GM12874 (cell line): ENCODE measurements at regions not wholly inside any gene's neighbourhood (a gene's known extent, or its start where the extent isn't known, plus 50 kb on each side); places are given as distances from the start of the nearest gene placed in this dataset.

ENCODE experiments used
- TF ChIP-seq, protein P1 (sequence below): IDR thresholded peaks from 2 replicates; pipeline ENCODE4 v1.5.1; 2011; ENCODE audit warnings: low read depth, mild to moderate bottlenecking, control low read depth, low read length, moderate library complexity; ENCODE audit not compliant: insufficient read depth

DNA sequence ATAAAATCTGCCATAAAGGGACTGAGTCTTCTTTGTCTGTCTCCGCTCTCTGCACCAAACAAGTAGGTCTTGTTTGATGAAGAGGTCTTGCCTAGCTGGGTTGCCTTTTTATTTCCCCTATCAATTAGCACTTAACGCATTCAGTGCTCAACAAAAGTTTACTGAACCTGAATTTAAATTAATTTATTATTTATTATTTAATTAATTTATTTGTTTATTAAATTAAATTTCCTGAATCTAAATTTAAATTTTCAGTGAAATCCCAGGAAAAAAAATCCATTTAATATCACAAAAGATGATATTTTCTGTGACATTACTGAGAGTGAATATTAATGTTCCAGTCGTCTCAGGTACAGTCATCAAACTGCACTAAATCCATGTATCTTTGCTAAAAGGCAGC, 164.9 kb upstream of the AGTR1 start:
- TF ChIP-seq, protein P1, sequence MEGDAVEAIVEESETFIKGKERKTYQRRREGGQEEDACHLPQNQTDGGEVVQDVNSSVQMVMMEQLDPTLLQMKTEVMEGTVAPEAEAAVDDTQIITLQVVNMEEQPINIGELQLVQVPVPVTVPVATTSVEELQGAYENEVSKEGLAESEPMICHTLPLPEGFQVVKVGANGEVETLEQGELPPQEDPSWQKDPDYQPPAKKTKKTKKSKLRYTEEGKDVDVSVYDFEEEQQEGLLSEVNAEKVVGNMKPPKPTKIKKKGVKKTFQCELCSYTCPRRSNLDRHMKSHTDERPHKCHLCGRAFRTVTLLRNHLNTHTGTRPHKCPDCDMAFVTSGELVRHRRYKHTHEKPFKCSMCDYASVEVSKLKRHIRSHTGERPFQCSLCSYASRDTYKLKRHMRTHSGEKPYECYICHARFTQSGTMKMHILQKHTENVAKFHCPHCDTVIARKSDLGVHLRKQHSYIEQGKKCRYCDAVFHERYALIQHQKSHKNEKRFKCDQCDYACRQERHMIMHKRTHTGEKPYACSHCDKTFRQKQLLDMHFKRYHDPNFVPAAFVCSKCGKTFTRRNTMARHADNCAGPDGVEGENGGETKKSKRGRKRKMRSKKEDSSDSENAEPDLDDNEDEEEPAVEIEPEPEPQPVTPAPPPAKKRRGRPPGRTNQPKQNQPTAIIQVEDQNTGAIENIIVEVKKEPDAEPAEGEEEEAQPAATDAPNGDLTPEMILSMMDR: no peak

DNA sequence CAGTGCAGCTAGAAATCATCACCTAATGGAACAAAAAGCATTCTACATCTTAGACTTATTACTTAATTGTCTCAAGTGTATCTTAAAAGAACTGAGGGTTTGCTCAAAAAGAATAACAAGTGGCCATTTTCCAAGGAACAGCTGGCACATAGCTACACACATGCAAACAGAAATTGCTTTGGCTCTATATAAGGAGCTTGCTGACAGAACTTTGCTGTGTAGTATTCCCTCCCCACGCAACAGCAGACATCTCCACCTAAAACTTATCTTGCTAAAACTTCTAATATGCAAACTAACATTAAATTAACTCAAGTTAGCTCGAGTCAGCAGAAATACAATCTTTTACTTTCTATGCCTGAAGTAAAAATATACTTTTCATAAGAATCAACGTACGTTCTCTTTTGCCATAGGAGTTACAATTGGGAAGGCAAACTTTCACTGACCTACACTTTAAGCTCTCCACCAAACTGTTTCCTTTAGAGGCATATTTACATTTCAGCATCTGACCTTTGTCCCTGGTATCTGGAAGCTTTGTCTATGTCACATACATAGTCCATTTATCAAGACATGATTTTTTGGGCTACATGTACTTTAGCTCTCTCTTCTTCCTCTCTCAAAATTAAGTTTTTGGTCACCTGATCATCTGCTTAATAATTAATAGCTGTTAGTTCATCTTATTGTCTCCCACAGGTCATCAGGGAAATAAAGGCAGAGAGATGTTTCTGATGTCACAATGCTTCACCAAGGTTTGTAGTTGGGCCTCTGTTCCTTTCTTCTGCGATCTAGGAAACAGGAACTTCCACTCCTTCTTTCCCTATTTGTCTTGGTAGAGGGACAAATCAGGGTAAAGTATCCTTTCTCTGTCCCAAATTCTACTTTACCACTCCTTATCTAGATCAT, 163.4 kb upstream of the AGTR1 start:
- TF ChIP-seq, protein P1: no peak

DNA sequence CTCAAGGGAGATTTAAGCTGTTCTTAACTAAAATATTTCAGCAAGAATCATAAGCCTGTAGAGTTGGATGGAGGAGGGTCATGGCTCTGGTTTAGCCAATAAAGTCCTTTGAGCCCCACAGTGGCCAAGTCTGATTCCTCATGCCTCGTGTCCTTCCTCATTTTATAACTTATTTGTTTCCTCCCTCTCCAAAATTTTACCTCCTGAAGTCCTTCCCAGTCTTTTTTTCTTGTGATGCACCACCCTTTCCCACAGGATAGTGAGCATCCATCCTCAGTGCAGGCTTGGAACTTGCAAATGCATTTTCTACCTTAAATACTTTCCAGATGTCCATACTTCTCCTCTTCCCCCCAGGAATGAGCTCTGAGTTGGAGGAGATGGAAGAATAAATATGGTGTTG, 162.7 kb upstream of the AGTR1 start:
- TF ChIP-seq, protein P1: no peak

DNA sequence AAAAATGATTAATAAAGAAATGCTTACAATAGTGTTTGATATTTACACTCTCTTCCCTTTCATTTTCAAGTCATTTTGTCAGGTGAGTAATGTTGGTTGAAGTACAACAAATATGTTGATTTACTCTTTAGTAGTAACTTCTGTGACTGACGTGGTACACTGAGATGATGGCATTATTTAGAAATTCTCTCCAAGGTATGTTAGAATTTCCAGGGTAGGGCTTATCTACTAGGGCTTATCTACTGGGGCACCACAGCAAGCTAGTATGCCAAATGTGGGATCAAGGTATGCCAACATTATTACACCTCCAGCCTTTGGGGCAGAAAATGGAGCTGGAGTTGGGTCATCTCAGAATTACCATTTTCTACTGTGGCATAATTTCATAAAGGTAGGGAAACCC, 157.4 kb upstream of the AGTR1 start:
- TF ChIP-seq, protein P1: no peak

DNA sequence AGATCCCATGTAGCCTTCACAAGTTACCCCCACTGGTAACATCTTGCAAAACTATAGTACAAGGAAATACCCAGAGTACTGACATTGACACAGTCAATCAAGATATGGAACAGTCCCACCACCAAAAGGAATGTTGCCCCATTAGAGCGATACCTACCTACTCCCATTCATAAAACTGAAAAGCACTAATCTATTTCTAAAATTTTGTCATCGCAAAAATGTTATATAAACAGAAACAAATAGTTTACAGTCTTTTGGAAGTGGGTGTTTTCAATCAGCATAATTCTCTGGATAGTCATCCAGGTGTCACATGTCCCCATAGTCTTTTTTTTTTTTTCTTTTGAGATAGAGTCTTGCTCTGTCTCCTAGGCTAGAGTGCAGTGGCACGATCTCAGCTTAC, 156.9 kb upstream of the AGTR1 start:
- TF ChIP-seq, protein P1: no peak

DNA sequence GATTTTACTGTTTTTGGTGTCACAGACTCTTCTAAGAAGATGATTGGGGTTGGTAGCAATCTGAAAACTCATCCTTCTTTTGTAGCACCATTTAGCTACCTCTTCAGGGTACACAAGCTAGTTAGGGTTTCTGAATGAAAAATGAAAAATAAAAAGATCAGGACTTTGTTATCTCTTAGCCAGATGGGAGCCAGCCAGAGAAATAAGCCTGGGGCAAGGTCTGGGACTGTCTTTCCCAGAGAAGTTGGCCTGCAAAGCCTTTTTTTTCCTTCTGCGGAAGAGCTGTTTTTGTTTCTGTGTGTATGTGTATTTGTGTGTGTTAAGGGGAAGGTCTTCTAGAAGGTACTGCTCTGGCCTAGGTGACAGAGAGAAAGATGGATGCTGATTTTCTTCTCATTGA, 150.7 kb upstream of the AGTR1 start:
- TF ChIP-seq, protein P1: no peak

DNA sequence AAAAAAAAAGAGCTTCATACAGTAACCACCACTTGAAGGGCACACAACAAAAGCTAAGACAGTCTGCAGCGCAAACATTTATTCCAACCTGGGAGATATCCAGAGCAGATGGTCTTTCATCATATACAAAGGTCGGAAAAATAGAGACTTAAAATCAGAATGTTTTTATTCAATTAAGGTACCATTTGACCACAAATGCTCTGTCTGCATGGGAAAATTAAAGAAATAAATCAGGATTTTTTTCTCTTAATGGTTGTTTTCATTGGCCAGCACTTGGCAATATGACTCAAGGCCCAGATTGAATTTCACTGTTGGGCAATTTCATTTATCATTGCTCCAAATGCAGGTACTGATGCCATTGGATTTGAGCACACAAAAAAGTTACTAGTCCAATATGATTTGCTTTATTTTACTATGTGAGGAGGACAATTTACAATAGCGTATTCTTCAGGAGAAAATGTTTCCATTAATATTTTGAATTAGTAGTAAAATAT, 145.9 kb upstream of the AGTR1 start:
- TF ChIP-seq, protein P1: no peak
